Endothelial cell (in vitro differentiated cells): ENCODE measurements at regions not wholly inside any gene's neighbourhood (a gene's known extent, or its start where the extent isn't known, plus 50 kb on each side); places are given as distances from the start of the nearest gene placed in this dataset.

ENCODE experiments used
- DNase-seq: peaks from one replicate; pipeline ENCODE4 v3.0.0; 2021; ENCODE audit warnings: low spot score
- H3K27ac Mint-ChIP-seq: one replicate; pipeline ENCODE4 v1.8.0; 2021; ENCODE audit warnings: mixed read lengths, inconsistent platforms; ENCODE audit not compliant: unreplicated experiment
- H3K27me3 Mint-ChIP-seq: one replicate; pipeline ENCODE4 v1.8.0; 2021; ENCODE audit warnings: mild to moderate bottlenecking, moderate library complexity, mixed read lengths, inconsistent platforms; ENCODE audit not compliant: unreplicated experiment
- H3K36me3 Mint-ChIP-seq: one replicate; pipeline ENCODE4 v1.8.0; 2021; ENCODE audit warnings: mild to moderate bottlenecking, low read depth, mixed read lengths, inconsistent platforms; ENCODE audit not compliant: unreplicated experiment
- H3K4me1 Mint-ChIP-seq: one replicate; pipeline ENCODE4 v1.8.0; 2021; ENCODE audit warnings: mild to moderate bottlenecking, mixed read lengths, inconsistent platforms; ENCODE audit not compliant: unreplicated experiment
- H3K4me3 Mint-ChIP-seq: one replicate; pipeline ENCODE4 v1.8.0; 2021; ENCODE audit warnings: mild to moderate bottlenecking, mixed read lengths, inconsistent platforms; ENCODE audit not compliant: unreplicated experiment
- H3K9me3 Mint-ChIP-seq: one replicate; pipeline ENCODE4 v1.8.0; 2021; ENCODE audit warnings: mixed read lengths, inconsistent platforms; ENCODE audit not compliant: unreplicated experiment
- CTCF ChIP-seq: fragments of 200-600 bp; sonication (generic); IDR thresholded peaks from one replicate; pipeline ENCODE4 v1.5.0; 2021; ENCODE audit warnings: antibody characterized with exemption; ENCODE audit not compliant: unreplicated experiment

GRCh38 chr5:124932791-124933600 is 186.6 kb upstream of the ZNF608 start:
- Mint-ChIP-seq H3K27ac (no peak overlapping the region), H3K4me1 (no peaks in the 10 kb centered on the region), H3K9me3 (no peaks in the 10 kb centered on the region), H3K36me3 (no peaks in the 10 kb centered on the region), H3K27me3 (peaks cover 2% of the 10 kb centered on the region), H3K4me3 (no peak overlapping the region)
- no peak for TF ChIP-seq CTCF
- no peak for DNase-seq

GRCh38 chr5:124935065-124935464 is 188.6 kb upstream of the ZNF608 start:
- H3K27me3 Mint-ChIP-seq: peaks cover 1% of the 10 kb centered on the region
- H3K4me1 Mint-ChIP-seq: no peaks in the 10 kb centered on the region
- no peak overlapping the region for H3K27ac Mint-ChIP-seq
- no peak for DNase-seq
- no peaks in the 10 kb centered on the region for H3K9me3 Mint-ChIP-seq
- TF ChIP-seq CTCF: no peak
- no peaks in the 10 kb centered on the region for H3K36me3 Mint-ChIP-seq
- H3K4me3 Mint-ChIP-seq: no peak overlapping the region

- Mint-ChIP-seq H3K4me1 (no peaks in the 10 kb centered on the region), H3K9me3 (no peaks in the 10 kb centered on the region), H3K27me3 (no peaks in the 10 kb centered on the region), H3K4me3 (no peak overlapping the region), H3K36me3 (no peaks in the 10 kb centered on the region), H3K27ac (no peak overlapping the region)
- TF ChIP-seq CTCF: no peak
- no peak for DNase-seq
Measured at GRCh38 chr5:124936626-124936933, 190.1 kb upstream of the ZNF608 start.

GRCh38 chr5:124941051-124942049 is 194.9 kb upstream of the ZNF608 start:
- no peak for DNase-seq
- Mint-ChIP-seq H3K27ac (no peak overlapping the region), H3K4me1 (no peaks in the 10 kb centered on the region), H3K9me3 (no peaks in the 10 kb centered on the region), H3K27me3 (no peaks in the 10 kb centered on the region), H3K36me3 (no peaks in the 10 kb centered on the region), H3K4me3 (no peak overlapping the region)
- TF ChIP-seq CTCF: no peak
